ENCODE measurements at regions not wholly inside any gene's neighbourhood (a gene's known extent, or its start where the extent isn't known, plus 50 kb on each side); places are given as distances from the start of the nearest gene placed in this dataset.

GRCh38 chr18:51498085-51498855 is 300.8 kb upstream of the MEX3C start:
- TF ChIP-seq, protein P1, sequence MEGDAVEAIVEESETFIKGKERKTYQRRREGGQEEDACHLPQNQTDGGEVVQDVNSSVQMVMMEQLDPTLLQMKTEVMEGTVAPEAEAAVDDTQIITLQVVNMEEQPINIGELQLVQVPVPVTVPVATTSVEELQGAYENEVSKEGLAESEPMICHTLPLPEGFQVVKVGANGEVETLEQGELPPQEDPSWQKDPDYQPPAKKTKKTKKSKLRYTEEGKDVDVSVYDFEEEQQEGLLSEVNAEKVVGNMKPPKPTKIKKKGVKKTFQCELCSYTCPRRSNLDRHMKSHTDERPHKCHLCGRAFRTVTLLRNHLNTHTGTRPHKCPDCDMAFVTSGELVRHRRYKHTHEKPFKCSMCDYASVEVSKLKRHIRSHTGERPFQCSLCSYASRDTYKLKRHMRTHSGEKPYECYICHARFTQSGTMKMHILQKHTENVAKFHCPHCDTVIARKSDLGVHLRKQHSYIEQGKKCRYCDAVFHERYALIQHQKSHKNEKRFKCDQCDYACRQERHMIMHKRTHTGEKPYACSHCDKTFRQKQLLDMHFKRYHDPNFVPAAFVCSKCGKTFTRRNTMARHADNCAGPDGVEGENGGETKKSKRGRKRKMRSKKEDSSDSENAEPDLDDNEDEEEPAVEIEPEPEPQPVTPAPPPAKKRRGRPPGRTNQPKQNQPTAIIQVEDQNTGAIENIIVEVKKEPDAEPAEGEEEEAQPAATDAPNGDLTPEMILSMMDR (CRISPR knock-in tag; IDR thresholded peaks at IDR 0.05) = no peak
- TF ChIP-seq TBP (CRISPR knock-in tag; IDR thresholded peaks at IDR 0.05) (no peak), MLLT10 (CRISPR knock-in tag; IDR thresholded peaks at IDR 0.05) (no peak), E2F5 (CRISPR knock-in tag; conservative IDR thresholded peaks at IDR 0.05) (no peak)

All from HepG2 (cell line).